CD4-positive, alpha-beta T cell treated with Interleukin-17A for 4 hours (primary cell): ENCODE measurements at regions not wholly inside any gene's neighbourhood (a gene's known extent, or its start where the extent isn't known, plus 50 kb on each side); places are given as distances from the start of the nearest gene placed in this dataset.
"Not testable (repeated sequence)": the region's sequence is repeated elsewhere in the genome, so short reads cannot be mapped to it uniquely, and the experiment has no call there.

ENCODE experiments used
- DNase-seq: peaks from one replicate; pipeline ENCODE4 v3.0.0-alpha.2; 2020; ENCODE audit warnings: mixed read lengths

DNA sequence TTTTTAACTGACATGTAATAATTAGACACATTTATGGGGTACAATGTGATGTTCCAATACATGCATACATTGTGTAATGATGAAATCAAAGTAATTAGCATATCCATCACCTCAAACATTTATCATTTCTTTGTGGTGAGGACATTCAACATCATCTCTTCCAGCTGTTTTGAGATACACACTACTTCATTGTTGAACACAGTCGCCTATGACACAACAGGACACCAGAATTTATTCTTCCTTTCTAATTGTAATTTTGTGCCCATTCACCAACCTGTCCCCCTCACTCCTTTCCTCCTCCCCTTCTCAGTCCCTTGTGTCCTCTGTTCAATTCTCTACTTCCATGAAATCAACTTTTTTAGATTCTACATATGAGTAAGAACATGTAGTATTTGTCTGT, 113.4 kb upstream of the CBLB start:
- no peak for DNase-seq

DNA sequence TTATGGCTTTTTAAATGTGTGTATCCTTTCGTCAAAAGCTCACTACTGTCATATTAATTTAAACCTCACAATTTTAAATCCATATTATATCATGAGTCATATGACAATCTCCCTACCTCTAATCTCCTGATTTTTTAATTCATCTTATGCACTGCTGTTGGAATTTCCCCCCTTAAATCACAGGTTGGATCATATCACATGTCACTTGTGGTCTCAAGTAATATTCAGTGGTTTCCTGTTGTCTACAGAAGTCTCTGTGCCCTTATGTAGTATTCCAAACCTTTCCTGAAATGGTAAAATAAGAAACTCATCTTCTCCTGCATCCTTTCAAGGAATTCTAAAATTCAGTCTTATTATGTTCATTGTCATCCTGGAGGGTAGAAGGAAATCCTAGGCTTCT, 116.0 kb upstream of the CBLB start:
- no peak for DNase-seq

DNA sequence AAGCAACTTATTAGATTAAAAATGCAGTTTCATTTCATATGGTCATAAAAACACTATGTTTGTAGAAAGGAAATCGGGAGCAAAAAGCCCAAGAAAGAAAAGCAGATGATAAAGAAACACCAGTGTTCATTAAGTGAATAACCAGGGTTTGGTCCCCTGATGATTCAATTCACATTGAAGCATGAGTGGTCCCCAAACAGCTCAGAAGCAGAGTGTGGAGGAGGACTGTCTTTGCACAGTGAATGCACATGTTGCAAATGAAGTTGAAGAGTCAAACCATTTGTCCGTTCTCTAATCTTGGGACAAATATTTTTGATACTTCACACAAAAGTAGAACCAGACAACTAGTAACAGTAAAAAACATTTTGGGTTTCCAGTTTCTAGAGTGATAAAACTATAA, 117.5 kb upstream of the CBLB start:
- not testable (repeated sequence) for DNase-seq

- no peak for DNase-seq
Measured at GRCh38 chr3:105987809-105988208, 119.0 kb upstream of the CBLB start.

DNA sequence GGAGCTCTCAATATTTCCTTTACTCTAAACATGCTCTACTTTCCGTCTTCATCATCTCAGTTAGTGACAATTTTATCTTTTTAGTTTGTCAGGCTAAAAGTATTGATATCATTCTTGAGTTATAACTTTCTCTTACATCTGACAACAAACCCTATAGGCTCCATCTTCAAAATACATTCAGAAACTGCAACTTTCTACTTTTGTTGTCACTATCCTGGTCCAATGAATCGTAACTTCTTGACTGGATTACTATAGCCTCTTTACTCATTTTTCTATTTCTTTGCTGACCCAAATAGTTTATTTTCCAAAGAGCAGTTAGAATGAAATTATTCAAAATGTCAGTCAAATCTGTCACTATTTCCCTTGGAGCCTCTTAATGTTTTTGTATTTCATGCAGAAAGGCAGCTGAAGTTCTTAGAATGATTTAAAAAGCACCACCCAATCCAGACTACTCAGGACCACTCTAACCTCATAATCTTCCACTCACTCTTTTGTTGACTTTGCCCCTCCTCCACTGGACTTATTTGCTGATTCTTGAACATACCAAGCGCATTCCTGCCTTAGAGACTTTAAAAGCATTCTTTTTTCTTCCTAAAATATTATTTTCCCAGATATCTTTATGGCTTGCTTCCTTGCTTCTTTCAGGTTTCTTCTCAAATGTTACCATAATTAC, 119.9 kb upstream of the CBLB start:
- DNase-seq = no peak

- DNase-seq = no peak
Measured at GRCh38 chr3:105996781-105997180, 128.0 kb upstream of the CBLB start.

- DNase-seq = no peak
Measured at GRCh38 chr3:105997466-105997799, 128.6 kb upstream of the CBLB start.

DNA sequence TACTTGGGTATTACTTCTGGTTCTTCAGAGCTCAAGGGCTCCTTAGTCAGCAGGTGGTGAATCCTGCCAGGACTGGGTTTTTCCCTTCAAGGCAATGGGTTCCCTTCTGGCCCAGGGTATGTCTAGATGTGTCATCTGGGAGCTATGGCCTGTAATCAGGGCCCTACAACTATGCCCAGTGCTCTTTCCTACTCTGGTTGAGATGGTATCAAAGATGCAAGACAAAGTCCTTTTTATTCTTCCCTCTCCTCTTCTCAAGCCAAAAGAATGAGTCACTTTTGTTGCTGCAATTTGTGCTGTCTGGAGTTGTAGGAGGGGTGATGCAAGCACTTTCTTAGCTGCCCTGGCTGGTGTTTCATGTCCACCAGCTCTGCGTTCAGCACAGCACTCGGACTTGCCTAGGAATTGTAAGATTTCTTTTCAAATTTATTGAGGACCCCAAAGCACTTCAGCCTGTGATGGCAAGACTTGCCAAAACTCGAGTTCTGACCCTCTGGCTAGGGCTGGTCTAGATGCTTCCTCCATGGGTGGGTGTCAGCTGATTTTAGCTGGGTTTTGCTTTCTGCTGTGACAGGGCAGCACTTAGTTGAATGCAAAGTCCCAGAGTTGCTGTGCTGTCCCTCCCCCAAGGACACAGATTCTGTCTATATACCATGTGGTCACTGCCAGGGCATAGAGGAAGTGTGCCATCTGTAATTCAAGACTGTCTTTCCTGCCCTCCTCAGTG, 129.2 kb upstream of the CBLB start:
- DNase-seq = no peak

GRCh38 chr3:105999856-106000255, 131.0 kb upstream of the CBLB start:
- no peak for DNase-seq

DNA sequence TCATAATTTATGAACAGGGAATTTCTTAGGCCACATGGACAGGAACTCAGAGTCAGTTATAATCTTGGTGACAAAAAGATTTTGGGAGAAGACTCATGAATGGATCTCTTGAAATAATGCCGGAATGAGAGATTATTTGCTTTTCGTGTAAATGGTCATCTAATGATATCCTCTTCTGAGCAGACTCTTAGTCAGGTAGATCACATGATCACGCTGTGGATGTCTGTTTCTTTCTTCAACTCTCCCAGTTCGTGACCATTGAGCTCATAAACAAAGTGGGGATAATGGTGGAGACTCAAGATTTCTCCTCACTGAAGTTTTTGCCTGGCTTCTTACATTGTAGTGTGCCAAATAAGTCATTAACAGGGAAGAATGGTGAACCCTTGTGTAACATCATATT, 133.1 kb upstream of the CBLB start:
- DNase-seq = no peak

GRCh38 chr3:106004137-106004681, 135.4 kb upstream of the CBLB start:
- DNase-seq = no peak

GRCh38 chr3:106004826-106005225, 136.0 kb upstream of the CBLB start:
- DNase-seq = no peak

DNA sequence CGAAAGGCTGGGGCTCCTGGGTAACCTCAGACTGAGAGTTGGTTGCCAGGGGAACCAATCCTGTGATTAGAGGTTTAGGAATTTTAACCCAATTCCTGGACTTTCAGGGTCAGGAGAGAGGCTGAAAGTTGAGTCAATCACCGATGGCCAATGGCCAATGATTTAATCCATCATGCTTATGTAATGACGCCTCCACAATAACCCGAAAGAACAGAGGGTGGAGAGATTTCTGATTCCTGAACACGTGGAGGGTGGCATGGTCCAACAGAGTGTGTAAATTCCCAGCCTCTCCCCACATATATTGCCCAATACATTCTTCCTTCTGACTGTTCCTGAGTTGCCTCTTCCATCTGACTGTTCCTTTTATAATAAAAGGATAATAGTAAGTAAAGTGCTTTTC, 137.2 kb upstream of the CBLB start:
- DNase-seq = no peak

DNA sequence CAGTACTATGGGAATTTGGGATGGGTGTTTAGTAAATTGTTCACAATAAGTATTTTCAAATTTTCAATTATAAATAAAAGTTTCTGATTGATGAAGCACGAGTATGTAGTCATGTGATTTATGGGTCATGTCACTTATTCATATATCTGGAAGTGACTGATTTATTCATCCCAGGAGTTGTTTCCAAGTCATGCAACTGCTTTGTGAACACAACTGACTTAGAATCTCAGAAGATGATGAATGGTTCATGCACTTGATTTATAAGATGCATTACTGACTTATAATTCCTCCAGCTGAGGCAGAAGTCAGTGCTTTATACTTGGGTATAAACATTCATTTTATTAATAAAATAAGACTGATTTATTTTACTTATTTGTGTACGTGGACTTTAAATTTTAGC, 137.8 kb upstream of the CBLB start:
- no peak for DNase-seq

DNA sequence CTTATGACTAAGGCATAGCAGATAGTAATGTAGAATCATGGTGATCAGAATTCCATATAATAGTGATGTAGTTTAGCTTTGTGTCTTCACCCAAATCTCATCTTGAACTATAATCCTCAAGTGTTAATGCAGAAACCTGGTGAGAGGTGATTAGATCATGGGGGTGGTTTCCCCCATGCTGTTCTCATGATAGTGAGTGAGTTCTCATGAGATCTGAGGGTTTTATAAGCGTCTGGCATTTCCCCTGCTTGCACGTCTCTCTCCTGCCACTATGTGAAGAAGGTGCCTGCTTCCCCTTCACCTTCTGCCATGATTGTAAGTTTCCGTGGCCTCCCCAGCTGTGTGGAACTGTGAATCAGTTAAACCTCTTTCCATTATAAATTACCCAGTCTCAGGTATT, 138.7 kb upstream of the CBLB start:
- no peak for DNase-seq

GRCh38 chr3:106008766-106009165, 140.0 kb upstream of the CBLB start:
- DNase-seq = no peak

- no peak for DNase-seq
Measured at GRCh38 chr3:106010829-106011228, 142.0 kb upstream of the CBLB start.

DNA sequence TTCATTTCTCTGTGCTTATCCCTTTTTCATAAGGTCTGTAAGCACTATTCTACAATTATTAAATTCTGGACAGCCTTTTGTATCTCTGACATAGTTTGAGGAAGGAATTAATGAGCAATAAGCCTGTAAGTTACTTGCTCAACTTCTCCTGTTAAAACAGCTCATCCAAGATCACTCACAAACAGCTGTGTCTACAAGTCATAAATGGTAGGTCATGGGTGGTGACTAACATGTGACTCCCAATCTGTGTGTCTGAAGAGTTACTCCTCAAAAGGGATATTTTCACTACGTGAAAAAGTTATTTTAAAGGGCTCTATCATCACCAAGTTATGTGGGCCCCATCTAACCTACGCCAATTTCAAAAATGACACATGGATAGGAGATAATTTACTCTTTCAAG, 145.2 kb upstream of the CBLB start:
- no peak for DNase-seq

- no peak for DNase-seq
Measured at GRCh38 chr3:106014518-106014917, 145.7 kb upstream of the CBLB start.

DNA sequence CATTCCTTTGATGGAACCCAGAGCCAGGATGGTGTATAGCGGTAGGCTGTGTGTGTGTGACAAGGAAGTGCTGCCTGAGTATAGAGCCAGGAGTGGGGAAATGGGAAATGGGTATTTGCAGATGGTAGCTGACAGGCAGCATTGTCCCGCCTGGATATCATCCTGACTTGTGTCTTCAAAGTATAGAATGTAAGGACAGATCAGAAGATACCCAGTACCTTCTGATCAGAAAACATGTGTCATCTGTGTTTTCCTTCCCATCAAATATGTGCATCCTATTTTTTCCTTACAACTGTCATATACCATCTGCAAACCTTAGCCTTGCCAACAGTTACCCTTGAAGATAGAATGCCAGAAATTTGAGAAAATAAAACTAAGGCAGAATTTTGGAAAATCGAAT, 146.2 kb upstream of the CBLB start:
- DNase-seq = no peak

- no peak for DNase-seq
Measured at GRCh38 chr3:106018102-106018501, 149.3 kb upstream of the CBLB start.

DNA sequence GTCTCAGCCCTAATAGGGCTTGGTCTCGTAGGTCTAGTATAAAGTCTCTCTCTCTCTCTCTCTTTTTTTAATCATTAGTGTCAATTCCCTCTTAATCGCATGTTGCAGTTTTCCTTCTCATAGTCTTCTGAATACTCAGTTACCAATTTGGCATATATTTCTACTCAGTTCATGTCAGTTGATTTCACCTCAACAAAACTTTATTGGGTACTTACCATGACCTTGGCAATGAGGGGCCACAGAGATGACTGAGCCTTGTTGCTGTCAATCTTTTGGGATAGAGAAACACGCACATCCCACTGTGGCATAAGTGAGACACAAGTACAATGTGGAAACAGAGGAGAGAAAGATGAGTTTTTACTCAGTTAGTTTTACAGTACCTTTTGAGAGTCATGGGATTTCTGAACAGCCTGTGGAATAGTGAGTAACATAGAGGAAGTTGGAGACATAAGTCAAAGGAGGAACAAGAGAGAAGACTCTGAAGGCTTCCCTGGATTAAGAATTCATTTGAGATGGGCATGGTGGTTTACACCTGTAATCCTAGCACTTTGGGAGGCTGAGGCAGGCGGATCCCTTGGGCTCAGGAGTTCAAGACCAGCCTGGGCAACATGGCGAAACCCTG, 150.2 kb upstream of the CBLB start:
- no peak for DNase-seq

GRCh38 chr3:106022913-106023312, 154.1 kb upstream of the CBLB start:
- no peak for DNase-seq

DNA sequence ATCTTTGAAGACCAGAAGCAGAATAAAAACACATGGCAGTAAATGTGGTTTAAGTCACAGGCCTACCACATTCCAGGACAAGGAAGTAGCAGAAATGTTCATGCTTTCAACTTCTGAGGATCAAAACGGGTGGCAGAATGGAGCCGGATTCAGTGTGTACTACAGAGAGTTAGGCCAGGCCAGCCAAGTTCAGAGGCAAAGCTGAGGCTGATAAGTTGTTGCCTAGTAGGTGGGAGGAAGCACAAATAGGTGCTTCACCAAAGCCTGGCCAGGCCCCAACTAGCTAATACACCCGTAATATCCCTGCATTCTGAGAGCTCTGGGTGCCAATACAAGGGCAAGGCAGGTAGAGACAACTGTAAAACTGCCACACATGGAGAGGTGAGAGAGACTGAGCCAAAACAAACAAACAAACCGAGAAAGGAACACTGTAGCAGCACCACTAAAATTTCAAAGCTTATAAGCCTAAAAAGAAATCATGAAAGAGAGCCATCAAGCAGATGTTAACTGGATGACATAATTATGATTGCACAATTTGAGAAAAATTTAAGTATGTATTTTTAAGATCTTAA, 156.4 kb upstream of the CBLB start:
- no peak for DNase-seq
